ENCODE measurements at regions not wholly inside any gene's neighbourhood (a gene's known extent, or its start where the extent isn't known, plus 50 kb on each side); places are given as distances from the start of the nearest gene placed in this dataset.
"Not testable (repeated sequence)": the region's sequence is repeated elsewhere in the genome, so short reads cannot be mapped to it uniquely, and the experiment has no call there.

GRCh38 chr22:26769663-26770062 lies 112.3 kb downstream of the MIAT start:
- no peak for DNase-seq (ENCODE audit: low read depth)

- no peak for DNase-seq (ENCODE audit: low read depth)
These were observed 113.2 kb downstream of the MIAT start for GRCh38 chr22:26770624-26771023.

GRCh38 chr22:26773054-26773453 lies 115.7 kb downstream of the MIAT start:
- DNase-seq (ENCODE audit: low read depth): not testable (repeated sequence)

GRCh38 chr22:26775394-26775793 lies 118.0 kb downstream of the MIAT start:
- no peak for DNase-seq (ENCODE audit: low read depth)

GRCh38 chr22:26777156-26777801 lies 119.9 kb downstream of the MIAT start:
- DNase-seq (ENCODE audit: low read depth): no peak

GRCh38 chr22:26778372-26778771 lies 121.0 kb downstream of the MIAT start:
- no peak for DNase-seq (ENCODE audit: low read depth)

- no peak for DNase-seq (ENCODE audit: low read depth)
These were observed 121.7 kb downstream of the MIAT start for GRCh38 chr22:26779108-26779507.

GRCh38 chr22:26779929-26780328 lies 122.5 kb downstream of the MIAT start:
- no peak for DNase-seq (ENCODE audit: low read depth)

- no peak for DNase-seq (ENCODE audit: low read depth)
These were observed 123.1 kb downstream of the MIAT start for GRCh38 chr22:26780521-26780920.

- no peak for DNase-seq (ENCODE audit: low read depth)
These were observed 123.7 kb downstream of the MIAT start for GRCh38 chr22:26781062-26781461.

GRCh38 chr22:26781596-26781995 lies 124.2 kb downstream of the MIAT start:
- DNase-seq (ENCODE audit: low read depth): no peak

GRCh38 chr22:26783885-26784284 lies 126.5 kb downstream of the MIAT start:
- DNase-seq (ENCODE audit: low read depth): no peak

- DNase-seq (ENCODE audit: low read depth): no peak
These were observed 127.4 kb downstream of the MIAT start for GRCh38 chr22:26784772-26785171.

- DNase-seq (ENCODE audit: low read depth): no peak
These were observed 128.5 kb downstream of the MIAT start for GRCh38 chr22:26785932-26786331.

GRCh38 chr22:26786398-26786797 lies 129.0 kb downstream of the MIAT start:
- DNase-seq (ENCODE audit: low read depth): no peak

- no peak for DNase-seq (ENCODE audit: low read depth)
These were observed 132.6 kb downstream of the MIAT start for GRCh38 chr22:26789951-26790350.

GRCh38 chr22:26792522-26792921 lies 135.1 kb downstream of the MIAT start:
- DNase-seq (ENCODE audit: low read depth): no peak

GRCh38 chr22:26796785-26797184 lies 139.4 kb downstream of the MIAT start:
- no peak for DNase-seq (ENCODE audit: low read depth)

GRCh38 chr22:26797910-26798309 lies 140.5 kb downstream of the MIAT start:
- no peak for DNase-seq (ENCODE audit: low read depth)

GRCh38 chr22:26798462-26799065 lies 141.2 kb downstream of the MIAT start:
- no peak for DNase-seq (ENCODE audit: low read depth)

GRCh38 chr22:26800858-26801257 lies 143.5 kb downstream of the MIAT start:
- no peak for DNase-seq (ENCODE audit: low read depth)

GRCh38 chr22:26801449-26801848 lies 144.1 kb downstream of the MIAT start:
- DNase-seq (ENCODE audit: low read depth): no peak

GRCh38 chr22:26804315-26804714 lies 146.9 kb downstream of the MIAT start:
- DNase-seq (ENCODE audit: low read depth): no peak

GRCh38 chr22:26804911-26805539 lies 147.6 kb downstream of the MIAT start:
- no peak for DNase-seq (ENCODE audit: low read depth)

Measured in stimulated activated CD8-positive, alpha-beta memory T cell treated with anti-CD3 and anti-CD28 coated beads, Interleukin-4, amount 100 ng/mL, for 24 hours (primary cell).